GM12873 (cell line): ENCODE measurements at regions not wholly inside any gene's neighbourhood (a gene's known extent, or its start where the extent isn't known, plus 50 kb on each side); places are given as distances from the start of the nearest gene placed in this dataset.

Experiments
- TF ChIP-seq, protein P1 (sequence below): IDR thresholded peaks from 2 replicates; pipeline ENCODE4 v1.5.1; 2012; ENCODE audit warnings: low read depth, mild to moderate bottlenecking, moderate library complexity, low read length, control low read depth; ENCODE audit not compliant: insufficient read depth; ENCODE audit errors: missing control alignments

DNA sequence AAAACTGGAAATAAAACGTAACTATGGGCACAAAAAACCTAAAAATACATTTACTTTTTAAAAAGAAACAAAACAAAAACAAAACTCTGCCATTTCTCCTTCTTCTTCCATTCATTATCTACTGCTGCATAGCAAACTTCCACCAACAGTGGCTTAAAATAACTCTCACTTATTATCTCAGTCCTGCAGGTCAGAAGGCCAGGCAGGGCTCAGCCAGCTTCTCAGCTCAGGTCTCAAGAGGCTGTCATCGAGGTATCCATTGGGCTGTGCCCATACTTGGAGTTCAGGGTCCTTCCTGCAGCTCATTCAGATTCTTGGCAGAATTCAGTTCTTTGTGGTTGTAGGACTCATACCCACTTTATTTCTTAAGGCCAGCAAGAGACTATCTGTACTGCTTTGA, 352.7 kb upstream of the PLD5 start:
- TF ChIP-seq, protein P1, sequence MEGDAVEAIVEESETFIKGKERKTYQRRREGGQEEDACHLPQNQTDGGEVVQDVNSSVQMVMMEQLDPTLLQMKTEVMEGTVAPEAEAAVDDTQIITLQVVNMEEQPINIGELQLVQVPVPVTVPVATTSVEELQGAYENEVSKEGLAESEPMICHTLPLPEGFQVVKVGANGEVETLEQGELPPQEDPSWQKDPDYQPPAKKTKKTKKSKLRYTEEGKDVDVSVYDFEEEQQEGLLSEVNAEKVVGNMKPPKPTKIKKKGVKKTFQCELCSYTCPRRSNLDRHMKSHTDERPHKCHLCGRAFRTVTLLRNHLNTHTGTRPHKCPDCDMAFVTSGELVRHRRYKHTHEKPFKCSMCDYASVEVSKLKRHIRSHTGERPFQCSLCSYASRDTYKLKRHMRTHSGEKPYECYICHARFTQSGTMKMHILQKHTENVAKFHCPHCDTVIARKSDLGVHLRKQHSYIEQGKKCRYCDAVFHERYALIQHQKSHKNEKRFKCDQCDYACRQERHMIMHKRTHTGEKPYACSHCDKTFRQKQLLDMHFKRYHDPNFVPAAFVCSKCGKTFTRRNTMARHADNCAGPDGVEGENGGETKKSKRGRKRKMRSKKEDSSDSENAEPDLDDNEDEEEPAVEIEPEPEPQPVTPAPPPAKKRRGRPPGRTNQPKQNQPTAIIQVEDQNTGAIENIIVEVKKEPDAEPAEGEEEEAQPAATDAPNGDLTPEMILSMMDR, result no peak

DNA sequence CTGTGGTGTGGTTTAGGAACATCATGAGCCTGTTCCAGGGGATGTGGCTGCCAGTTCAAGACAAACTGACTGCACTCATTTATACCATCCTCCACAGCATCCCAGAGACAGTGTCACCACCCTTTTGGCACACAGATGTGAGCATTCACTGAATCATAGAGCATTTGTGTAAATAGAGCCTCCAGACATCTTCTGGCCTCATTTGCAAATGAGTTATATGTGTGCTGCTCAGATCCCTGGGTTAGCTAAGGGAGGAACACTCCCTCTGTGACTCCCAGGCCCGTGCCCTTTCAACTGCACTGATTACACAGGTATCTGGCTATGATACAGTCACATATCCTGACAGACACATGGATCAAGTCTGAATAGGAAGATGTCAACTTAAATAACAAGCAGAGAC, 351.5 kb upstream of the PLD5 start:
- TF ChIP-seq, protein P1, result no peak

DNA sequence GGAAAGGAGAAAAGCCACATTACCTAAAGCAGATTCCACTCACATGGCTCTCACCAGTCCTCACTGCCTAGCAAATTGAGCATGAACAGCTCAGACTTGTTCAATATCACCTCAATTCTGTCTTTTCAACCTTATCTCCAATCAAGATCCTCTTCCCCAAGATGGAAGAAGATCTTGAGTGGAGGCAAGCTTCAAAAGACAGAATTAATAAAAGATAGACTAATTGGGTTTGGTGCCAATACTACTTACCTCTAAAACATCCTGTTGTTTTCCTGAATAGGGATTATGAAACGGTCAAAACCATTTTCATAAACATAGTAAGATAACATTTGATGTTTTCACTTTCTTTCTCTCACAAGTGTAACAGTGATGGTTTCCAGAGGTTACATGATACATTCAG, 349.2 kb upstream of the PLD5 start:
- TF ChIP-seq, protein P1, result no peak

DNA sequence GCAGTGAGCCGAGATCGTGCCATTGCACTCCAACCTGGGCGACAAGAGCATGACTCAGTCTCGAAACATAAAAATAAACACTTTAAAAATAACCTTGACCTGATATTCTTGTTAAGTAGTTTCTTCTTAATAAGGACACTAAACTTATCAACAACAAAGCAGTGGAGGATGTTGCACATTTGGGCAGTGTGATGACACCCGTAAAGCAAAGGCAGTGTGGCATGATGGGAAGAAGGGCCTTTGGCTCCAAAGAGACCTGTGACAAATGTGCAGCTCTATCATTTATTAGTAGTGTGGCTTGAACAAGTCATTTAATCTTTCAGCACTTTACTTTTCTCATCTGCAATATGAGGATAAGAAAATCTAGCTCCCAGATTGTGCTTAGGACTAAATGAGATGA, 348.0 kb upstream of the PLD5 start:
- TF ChIP-seq, protein P1, result no peak

DNA sequence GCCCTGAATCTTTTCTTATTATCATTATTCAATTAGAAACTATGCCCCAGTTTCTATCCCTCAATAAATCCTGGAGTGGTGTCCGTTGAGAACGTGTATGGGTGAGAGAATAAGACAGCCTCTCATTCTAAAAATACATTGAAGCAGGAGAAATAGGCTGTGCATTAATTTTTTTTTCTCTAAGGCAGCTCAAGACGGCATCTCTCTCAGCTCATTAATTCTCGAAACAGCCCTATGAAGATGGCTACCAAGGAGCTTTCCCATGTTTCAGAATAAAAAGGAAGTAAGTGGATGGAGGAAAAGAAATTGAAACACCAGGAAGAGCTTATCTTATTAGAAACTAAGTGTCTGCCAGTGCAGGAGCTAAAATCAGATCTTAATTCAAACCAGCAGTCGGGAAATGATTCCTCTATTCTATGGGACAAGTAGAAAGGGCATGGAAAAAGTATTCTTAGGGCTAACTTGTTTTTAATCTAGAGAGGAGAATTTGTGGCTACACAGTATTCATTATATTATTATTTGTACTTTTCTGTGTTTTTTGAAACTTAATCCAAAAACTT, 347.1 kb upstream of the PLD5 start:
- TF ChIP-seq, protein P1, result no peak

DNA sequence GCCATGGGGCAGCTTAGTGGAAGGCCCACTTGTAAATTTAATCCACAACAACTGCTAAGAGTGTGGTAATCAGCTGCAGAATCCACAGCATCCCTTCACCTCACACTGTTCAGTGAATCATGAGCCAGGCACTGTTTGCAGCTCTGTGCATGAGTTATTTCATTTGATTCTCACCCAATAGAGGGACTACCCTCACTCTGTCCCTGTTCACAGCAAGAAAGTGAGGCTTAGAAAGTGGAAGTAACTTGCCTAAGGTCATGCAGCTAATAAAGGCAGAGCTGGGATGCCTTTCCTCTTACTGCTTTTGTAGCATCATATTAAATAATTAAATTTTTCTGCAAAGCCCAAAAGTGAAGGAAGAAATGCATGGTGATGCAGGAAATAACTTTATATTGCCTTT, 346.5 kb upstream of the PLD5 start:
- TF ChIP-seq, protein P1, result no peak

DNA sequence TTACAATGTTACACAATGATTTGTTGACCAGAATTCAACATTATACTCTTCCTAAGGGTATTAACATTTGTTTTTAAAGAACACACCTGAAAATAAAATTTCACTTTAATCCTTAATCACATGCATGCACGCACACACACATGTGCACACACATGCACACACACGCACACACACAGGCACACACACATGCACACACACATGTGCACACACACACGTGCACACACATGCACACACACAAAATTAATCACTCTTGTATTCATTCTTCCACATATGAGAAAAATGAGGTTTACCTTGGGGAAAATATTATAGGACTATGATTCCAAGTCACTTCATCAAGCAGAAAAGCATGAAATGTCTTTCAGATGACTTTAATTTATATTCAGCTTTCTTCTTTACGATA, 331.8 kb upstream of the PLD5 start:
- TF ChIP-seq, protein P1, result no peak
